Astrocyte (in vitro differentiated cells and primary cell): ENCODE measurements at regions not wholly inside any gene's neighbourhood (a gene's known extent, or its start where the extent isn't known, plus 50 kb on each side); places are given as distances from the start of the nearest gene placed in this dataset.
"Not testable (repeated sequence)": the region's sequence is repeated elsewhere in the genome, so short reads cannot be mapped to it uniquely, and the experiment has no call there.

Source experiments
- DNase-seq: peaks from one replicate; pipeline ENCODE4 v3.0.0-alpha.2; 2010; ENCODE audit warnings: low read depth
- FAIRE-seq: peaks from 2 replicates; lab custom pipeline; 2011; peaks lifted over from hg19 to GRCh38; lab: Jason Lieb, UNC
- H2AFZ ChIP-seq: 2 replicates; pipeline ENCODE4 v1.6.0; 2012; ENCODE audit warnings: low read depth, low read length, inconsistent platforms
- H3K27ac ChIP-seq: 2 replicates; pipeline ENCODE4 v1.5.1; 2011; ENCODE audit warnings: low read depth, low read length, inconsistent platforms
- H3K27me3 ChIP-seq: 2 replicates; pipeline ENCODE4 v1.6.0; 2011; ENCODE audit warnings: low read length, inconsistent platforms; ENCODE audit not compliant: insufficient read depth
- H3K36me3 ChIP-seq: 2 replicates; pipeline ENCODE4 v1.5.1; 2011; ENCODE audit warnings: low read length, inconsistent platforms; ENCODE audit not compliant: insufficient read depth
- H3K4me1 ChIP-seq: 2 replicates; pipeline ENCODE4 v1.5.1; 2011; ENCODE audit warnings: low read length, inconsistent platforms; ENCODE audit not compliant: insufficient read depth
- H3K4me2 ChIP-seq: 2 replicates; pipeline ENCODE4 v1.6.0; 2012; ENCODE audit warnings: low read length, inconsistent platforms
- H3K4me3 ChIP-seq: 2 replicates; pipeline ENCODE4 v1.5.1; 2011; ENCODE audit warnings: low read depth, mild to moderate bottlenecking, low read length, inconsistent platforms; ENCODE audit not compliant: insufficient read depth
- H3K79me2 ChIP-seq: 2 replicates; pipeline ENCODE4 v1.6.0; 2012; ENCODE audit warnings: mild to moderate bottlenecking, low read length, inconsistent platforms; ENCODE audit not compliant: insufficient read depth
- H3K9ac ChIP-seq: 2 replicates; pipeline ENCODE4 v1.6.0; 2012; ENCODE audit warnings: mild to moderate bottlenecking, low read length, inconsistent platforms
- H3K9me3 ChIP-seq: 2 replicates; pipeline ENCODE4 v1.5.1; 2012; ENCODE audit warnings: low read depth, mild to moderate bottlenecking, low read length, inconsistent platforms; ENCODE audit not compliant: insufficient read depth
- H4K20me1 ChIP-seq: 2 replicates; pipeline ENCODE4 v1.6.0; 2012; ENCODE audit warnings: low read length, inconsistent platforms; ENCODE audit not compliant: insufficient read depth
- H3K27ac Mint-ChIP-seq: one replicate; pipeline ENCODE4 v1.8.0; 2021; ENCODE audit warnings: mild to moderate bottlenecking, mixed read lengths; ENCODE audit not compliant: unreplicated experiment
- H3K27me3 Mint-ChIP-seq: one replicate; pipeline ENCODE4 v1.8.0; 2021; ENCODE audit warnings: low read depth, mixed read lengths; ENCODE audit not compliant: unreplicated experiment
- H3K36me3 Mint-ChIP-seq: one replicate; pipeline ENCODE4 v1.8.0; 2021; ENCODE audit warnings: low read depth, mixed read lengths; ENCODE audit not compliant: unreplicated experiment
- H3K4me1 Mint-ChIP-seq: one replicate; pipeline ENCODE4 v1.8.0; 2021; ENCODE audit warnings: low read depth, mixed read lengths; ENCODE audit not compliant: unreplicated experiment
- H3K4me3 Mint-ChIP-seq: one replicate; pipeline ENCODE4 v1.8.0; 2021; ENCODE audit warnings: mild to moderate bottlenecking, moderate library complexity, mixed read lengths; ENCODE audit not compliant: unreplicated experiment
- H3K9me3 Mint-ChIP-seq: one replicate; pipeline ENCODE4 v1.8.0; 2021; ENCODE audit warnings: mild to moderate bottlenecking, mixed read lengths; ENCODE audit not compliant: unreplicated experiment
- EZH2 ChIP-seq: IDR thresholded peaks from 2 replicates; pipeline ENCODE4 v1.6.1; 2012; ENCODE audit warnings: mild to moderate bottlenecking, low read length, inconsistent platforms; ENCODE audit not compliant: insufficient read depth
- TF ChIP-seq, protein P1 (sequence below): IDR thresholded peaks from 2 replicates; pipeline ENCODE4 v1.5.1; 2011; ENCODE audit warnings: low read depth, mild to moderate bottlenecking, inconsistent platforms, low read length, moderate library complexity; ENCODE audit not compliant: insufficient read depth

DNA sequence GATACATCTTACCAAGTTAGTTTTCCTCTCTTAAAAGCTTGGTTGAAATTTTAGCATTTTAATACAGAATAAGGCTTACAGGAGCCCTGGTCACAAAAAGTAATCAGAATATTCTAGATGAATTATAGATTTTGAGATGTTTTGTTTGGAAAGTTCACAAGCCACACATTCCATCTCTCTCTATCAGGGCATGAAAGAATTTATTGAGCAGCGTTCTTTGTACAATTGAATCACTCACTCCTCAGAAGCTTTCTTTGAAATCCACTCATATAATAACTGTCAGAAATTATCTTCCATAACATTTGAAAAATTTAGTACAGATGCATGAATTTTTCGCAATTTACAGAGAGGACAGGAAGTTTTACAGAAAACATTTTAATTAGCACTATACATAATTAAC lies 938.6 kb upstream of the MDGA2 start:
- H3K9me3 ChIP-seq, result no peaks in the 10 kb centered on the region
- no peak overlapping the region for H3K27ac ChIP-seq
- no peak overlapping the region for H2AFZ ChIP-seq
- no peaks in the 10 kb centered on the region for H3K4me1 Mint-ChIP-seq
- FAIRE-seq (no peak), DNase-seq (peak; percentile 3)
- H3K36me3 Mint-ChIP-seq, result peaks cover 1% of the 10 kb centered on the region
- H3K4me1 ChIP-seq, result no peaks in the 10 kb centered on the region
- H3K27me3 ChIP-seq, result no peaks in the 10 kb centered on the region
- no peaks in the 10 kb centered on the region for H4K20me1 ChIP-seq
- H3K9me3 Mint-ChIP-seq, result peaks cover 13% of the 10 kb centered on the region
- no peaks in the 10 kb centered on the region for H3K79me2 ChIP-seq
- no peak overlapping the region for H3K9ac ChIP-seq
- H3K4me3 ChIP-seq, result no peak overlapping the region
- H3K4me2 ChIP-seq, result no peak overlapping the region
- no peaks in the 10 kb centered on the region for H3K36me3 ChIP-seq
- H3K27me3 Mint-ChIP-seq, result no peaks in the 10 kb centered on the region
- TF ChIP-seq, protein P1, sequence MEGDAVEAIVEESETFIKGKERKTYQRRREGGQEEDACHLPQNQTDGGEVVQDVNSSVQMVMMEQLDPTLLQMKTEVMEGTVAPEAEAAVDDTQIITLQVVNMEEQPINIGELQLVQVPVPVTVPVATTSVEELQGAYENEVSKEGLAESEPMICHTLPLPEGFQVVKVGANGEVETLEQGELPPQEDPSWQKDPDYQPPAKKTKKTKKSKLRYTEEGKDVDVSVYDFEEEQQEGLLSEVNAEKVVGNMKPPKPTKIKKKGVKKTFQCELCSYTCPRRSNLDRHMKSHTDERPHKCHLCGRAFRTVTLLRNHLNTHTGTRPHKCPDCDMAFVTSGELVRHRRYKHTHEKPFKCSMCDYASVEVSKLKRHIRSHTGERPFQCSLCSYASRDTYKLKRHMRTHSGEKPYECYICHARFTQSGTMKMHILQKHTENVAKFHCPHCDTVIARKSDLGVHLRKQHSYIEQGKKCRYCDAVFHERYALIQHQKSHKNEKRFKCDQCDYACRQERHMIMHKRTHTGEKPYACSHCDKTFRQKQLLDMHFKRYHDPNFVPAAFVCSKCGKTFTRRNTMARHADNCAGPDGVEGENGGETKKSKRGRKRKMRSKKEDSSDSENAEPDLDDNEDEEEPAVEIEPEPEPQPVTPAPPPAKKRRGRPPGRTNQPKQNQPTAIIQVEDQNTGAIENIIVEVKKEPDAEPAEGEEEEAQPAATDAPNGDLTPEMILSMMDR, result no peak
- no peak for TF ChIP-seq EZH2
- H3K27ac Mint-ChIP-seq, result no peak overlapping the region
- no peak overlapping the region for H3K4me3 Mint-ChIP-seq

DNA sequence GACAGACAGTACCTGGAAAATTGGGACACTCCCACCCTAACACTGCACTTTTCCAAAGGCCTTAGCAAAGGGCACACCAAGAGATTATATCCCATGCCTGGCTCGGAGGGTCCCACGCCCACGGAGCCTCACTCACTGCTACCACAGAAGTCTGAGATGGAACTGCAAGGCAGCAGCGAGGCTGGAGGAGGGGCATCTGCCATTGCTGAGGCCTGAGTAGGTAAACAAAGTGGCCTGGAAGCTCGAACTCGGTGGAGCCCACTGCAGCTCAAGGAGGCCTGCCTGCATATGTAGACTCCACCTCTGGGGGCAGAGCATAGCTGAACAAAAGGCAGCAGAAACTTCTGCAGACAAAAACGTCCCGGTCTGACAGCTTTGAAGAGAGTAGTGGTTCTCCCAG lies 931.6 kb upstream of the MDGA2 start:
- H3K4me3 ChIP-seq, H4K20me1 ChIP-seq, H3K4me1 ChIP-seq, H3K9me3 ChIP-seq, DNase-seq, H3K4me1 Mint-ChIP-seq, H3K4me2 ChIP-seq, H3K27ac ChIP-seq, H3K27me3 ChIP-seq, H3K27ac Mint-ChIP-seq, H3K27me3 Mint-ChIP-seq, H2AFZ ChIP-seq, H3K36me3 ChIP-seq, H3K4me3 Mint-ChIP-seq, H3K36me3 Mint-ChIP-seq, H3K9ac ChIP-seq, H3K79me2 ChIP-seq, FAIRE-seq: not testable (repeated sequence)
- peaks cover 18% of the 10 kb centered on the region for H3K9me3 Mint-ChIP-seq

DNA sequence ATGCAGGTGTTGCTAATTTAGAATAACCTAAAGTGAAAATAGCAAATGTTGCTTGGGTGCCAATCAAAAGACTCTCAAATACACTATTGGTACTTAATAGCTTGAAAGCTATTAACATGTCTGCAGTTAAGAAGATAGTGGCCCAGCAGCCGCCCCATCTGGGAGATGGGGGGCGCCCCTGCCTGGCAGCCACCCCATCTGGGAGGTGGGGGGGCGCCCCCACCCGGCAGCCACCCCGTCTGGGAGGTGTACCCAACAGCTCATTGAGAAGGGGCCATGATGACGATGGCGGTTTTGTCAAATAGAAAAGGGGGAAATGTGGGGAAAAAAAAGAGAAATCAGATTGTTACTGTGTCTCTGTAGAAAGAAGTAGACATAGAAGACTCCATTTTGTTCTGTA lies 923.1 kb upstream of the MDGA2 start:
- H3K4me1 Mint-ChIP-seq, result no peaks in the 10 kb centered on the region
- no peak overlapping the region for H3K27ac Mint-ChIP-seq
- H3K27me3 Mint-ChIP-seq, result no peaks in the 10 kb centered on the region
- peaks cover 2% of the 10 kb centered on the region for H3K36me3 Mint-ChIP-seq
- Histone ChIP-seq H3K4me3 (no peak overlapping the region), H3K27ac (no peak overlapping the region), H3K27me3 (no peaks in the 10 kb centered on the region), H3K4me2 (no peak overlapping the region), H3K79me2 (no peaks in the 10 kb centered on the region), H3K9me3 (no peaks in the 10 kb centered on the region), H2AFZ (no peak overlapping the region), H3K36me3 (no peaks in the 10 kb centered on the region), H3K9ac (no peak overlapping the region), H3K4me1 (no peaks in the 10 kb centered on the region), H4K20me1 (no peaks in the 10 kb centered on the region)
- no peak for FAIRE-seq
- H3K9me3 Mint-ChIP-seq, result peaks cover 2% of the 10 kb centered on the region
- H3K4me3 Mint-ChIP-seq, result no peak overlapping the region
- no peak for DNase-seq
- no peak for TF ChIP-seq EZH2
- TF ChIP-seq, protein P1, result no peak
